ENCODE measurements at regions not wholly inside any gene's neighbourhood (a gene's known extent, or its start where the extent isn't known, plus 50 kb on each side); places are given as distances from the start of the nearest gene placed in this dataset.

DNA sequence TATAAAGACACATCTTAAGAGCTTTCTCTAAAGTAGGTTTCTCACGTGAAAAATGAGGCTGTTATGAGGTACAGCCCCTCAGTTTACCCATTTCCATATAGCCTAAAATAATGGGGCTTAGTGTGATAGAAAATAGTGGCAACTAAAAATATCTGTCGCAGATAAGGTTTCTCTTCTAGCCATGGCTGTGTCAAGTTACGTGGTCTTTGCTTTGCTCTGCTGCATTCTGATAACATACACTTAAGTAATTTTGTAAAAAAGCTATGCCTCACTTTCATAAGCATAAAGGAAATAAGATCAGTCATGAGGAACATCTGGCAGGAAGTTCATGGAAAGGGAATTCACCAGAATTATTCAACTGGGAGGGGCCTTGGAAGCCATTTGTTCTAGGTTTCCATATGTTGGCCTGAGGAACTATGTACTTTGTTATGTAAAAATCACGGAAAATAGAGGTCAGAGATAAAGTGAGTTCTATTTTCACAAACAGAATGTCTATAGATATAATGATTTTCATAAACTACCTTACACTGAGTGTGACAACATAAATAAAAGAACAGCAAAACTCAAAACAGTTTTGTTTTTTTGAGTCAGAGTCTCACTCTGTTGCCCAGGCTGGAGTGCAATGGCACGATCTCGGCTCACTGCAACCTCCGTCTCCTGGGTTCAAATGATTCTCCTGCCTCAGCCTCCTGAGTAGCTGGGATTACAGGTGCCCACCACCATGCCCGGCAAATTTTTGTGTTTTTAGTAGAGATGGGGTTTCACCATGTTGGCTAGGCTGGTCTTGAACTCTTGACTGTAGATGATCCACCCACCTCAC is 195.6 kb upstream of the KRR1 start:
- Mint-ChIP-seq H3K4me1 (peaks cover 73% of the 10 kb centered on the region), H3K27me3 (ENCODE audit: low read depth) (no peaks in the 10 kb centered on the region), H3K9me3 (peaks cover 3% of the 10 kb centered on the region; the same call in 1 of the 2 replicates), H3K4me3 (no peak overlapping the region), H3K27ac (peak overlapping the region; percentile 39; the same call in 1 of the 2 replicates), H3K36me3 (no peaks in the 10 kb centered on the region)
- ATAC-seq (no peak), DNase-seq (ENCODE audit: low spot score) (no peak)
- no peak for TF ChIP-seq SP1 (CRISPR knock-in tag; conservative IDR thresholded peaks at IDR 0.05)
- peak; percentile 55; the same call in 1 of the 2 replicates for TF ChIP-seq ZNF121 (CRISPR knock-in tag; IDR thresholded peaks at IDR 0.05)
- CTCF ChIA-PET, result no interaction called here
- POLR2A ChIA-PET, result no interaction called here

- ATAC-seq, result no peak
- no peak for DNase-seq (ENCODE audit: low spot score)
- Mint-ChIP-seq H3K36me3 (no peaks in the 10 kb centered on the region), H3K9me3 (peaks cover 3% of the 10 kb centered on the region; the same call in 1 of the 2 replicates), H3K27ac (0 out of 2 replicates have a peak overlapping the region, but pooled peaks have one; percentile 40), H3K27me3 (ENCODE audit: low read depth) (no peaks in the 10 kb centered on the region), H3K4me1 (peaks cover 69% of the 10 kb centered on the region), H3K4me3 (no peak overlapping the region)
- TF ChIP-seq, protein P1, sequence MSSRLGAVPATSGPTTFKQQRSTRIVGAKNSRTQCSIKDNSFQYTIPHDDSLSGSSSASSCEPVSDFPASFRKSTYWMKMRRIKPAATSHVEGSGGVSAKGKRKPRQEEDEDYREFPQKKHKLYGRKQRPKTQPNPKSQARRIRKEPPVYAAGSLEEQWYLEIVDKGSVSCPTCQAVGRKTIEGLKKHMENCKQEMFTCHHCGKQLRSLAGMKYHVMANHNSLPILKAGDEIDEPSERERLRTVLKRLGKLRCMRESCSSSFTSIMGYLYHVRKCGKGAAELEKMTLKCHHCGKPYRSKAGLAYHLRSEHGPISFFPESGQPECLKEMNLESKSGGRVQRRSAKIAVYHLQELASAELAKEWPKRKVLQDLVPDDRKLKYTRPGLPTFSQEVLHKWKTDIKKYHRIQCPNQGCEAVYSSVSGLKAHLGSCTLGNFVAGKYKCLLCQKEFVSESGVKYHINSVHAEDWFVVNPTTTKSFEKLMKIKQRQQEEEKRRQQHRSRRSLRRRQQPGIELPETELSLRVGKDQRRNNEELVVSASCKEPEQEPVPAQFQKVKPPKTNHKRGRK (CRISPR knock-in tag; IDR thresholded peaks at IDR 0.05; ENCODE audit: borderline replicate concordance), result no peak
- TF ChIP-seq NR2C2 (CRISPR knock-in tag; IDR thresholded peaks at IDR 0.05), result no peak
- no peak for TF ChIP-seq RELA (CRISPR knock-in tag; IDR thresholded peaks at IDR 0.05; ENCODE audit: borderline replicate concordance)
- TF ChIP-seq ATF3 (CRISPR knock-in tag; conservative IDR thresholded peaks at IDR 0.05), result no peak
- TF ChIP-seq GTF2I (CRISPR knock-in tag; conservative IDR thresholded peaks at IDR 0.05), result no peak
- TF ChIP-seq TEAD1 (CRISPR knock-in tag; IDR thresholded peaks at IDR 0.05), result no peak
- no peak for TF ChIP-seq SOX15 (CRISPR knock-in tag; IDR thresholded peaks at IDR 0.05)
- TF ChIP-seq PREB (CRISPR knock-in tag; IDR thresholded peaks at IDR 0.05; ENCODE audit: borderline replicate concordance), result no peak
- no peak for TF ChIP-seq JUN (CRISPR knock-in tag; IDR thresholded peaks at IDR 0.05)
- no peak for TF ChIP-seq ZNF317 (CRISPR knock-in tag; IDR thresholded peaks at IDR 0.05; ENCODE audit: borderline replicate concordance, low read depth)
- no peak for TF ChIP-seq ZNF425 (CRISPR knock-in tag; conservative IDR thresholded peaks at IDR 0.05)
- TF ChIP-seq ZBTB21 (CRISPR knock-in tag; IDR thresholded peaks at IDR 0.05; ENCODE audit: borderline replicate concordance), result no peak
- no peak for TF ChIP-seq NFE2L1 (CRISPR knock-in tag; IDR thresholded peaks at IDR 0.05)
- no peak for TF ChIP-seq GABPB1 (CRISPR knock-in tag; IDR thresholded peaks at IDR 0.05)
- CTCF ChIA-PET, result interaction anchor here (0.6 kb wide), 1 partner anchor 22 kb away, joined by 3 read pairs; no protein-coding TSS in a partner anchor
- POLR2A ChIA-PET, result no interaction called here
These were observed 194.6 kb upstream of the KRR1 start for GRCh38 chr12:75705749-75706711.

All from WTC11 (cell line).